Gastrocnemius medialis (tissue), 4 donors: ENCODE measurements at regions not wholly inside any gene's neighbourhood (a gene's known extent, or its start where the extent isn't known, plus 50 kb on each side); places are given as distances from the start of the nearest gene placed in this dataset.
A peak's percentile ranks its signal among the peaks of the same experiment; 100 is the strongest.

Experiments used
- CTCF ChIP-seq, 5 experiments: fragments of 450-650 bp in 3 of 5; fragments of 200-600 bp in 2 of 5; sonication (generic) in 2 of 5; IDR thresholded peaks in 4 of 5; conservative IDR thresholded peaks in 1 of 5; 1 replicate in 4 of 5; 2 replicates in 1 of 5; pipeline ENCODE4 v1.5.1; 2016 to 2019; ENCODE audit warnings: antibody characterized with exemption in 5 of 5, mild to moderate bottlenecking in 3 of 5, moderate library complexity in 3 of 5
- POLR2A ChIP-seq, 2 donors: fragments of 450-650 bp; IDR thresholded peaks; one replicate each; pipeline ENCODE4 v1.6.1; 2017; ENCODE audit warnings: antibody characterized with exemption in 2 of 2, mild to moderate bottlenecking in 2 of 2, moderate library complexity in 2 of 2

GRCh38 chr1:67535474-67535873, 105.3 kb upstream of the SERBP1 start:
- TF ChIP-seq CTCF (IDR thresholded peaks at IDR 0.05 in 4 of 5, conservative IDR thresholded peaks at IDR 0.05 in 1 of 5) (peak; percentile 91 to 97 (median 92)), POLR2A (IDR thresholded peaks at IDR 0.05) (no peak)
